ENCODE measurements at regions not wholly inside any gene's neighbourhood (a gene's known extent, or its start where the extent isn't known, plus 50 kb on each side); places are given as distances from the start of the nearest gene placed in this dataset.

- TF ChIP-seq YY1 (IDR thresholded peaks at IDR 0.05; ENCODE audit: insufficient read depth, insufficient read length) (no peak), SUZ12 (IDR thresholded peaks at IDR 0.05; ENCODE audit: extremely low read depth, insufficient read depth, insufficient read length) (no peak)
These were observed 340.5 kb upstream of the ANO3 start for GRCh38 chr11:25991476-25991875.

Measured in NT2/D1 (cell line).